Parathyroid adenoma (tissue), 2 donors: ENCODE measurements at regions not wholly inside any gene's neighbourhood (a gene's known extent, or its start where the extent isn't known, plus 50 kb on each side); places are given as distances from the start of the nearest gene placed in this dataset.

ENCODE experiments used
- H2AFZ ChIP-seq: fragments of 300-600 bp; sonication (generic); one replicate; pipeline ENCODE4 v1.7.0; 2017; ENCODE audit warnings: antibody characterized with exemption, mild to moderate bottlenecking
- H3K27ac ChIP-seq: fragments of 300-600 bp; sonication (generic); one replicate; pipeline ENCODE4 v1.7.0; 2017
- H3K27me3 ChIP-seq: fragments of 300-600 bp; sonication (generic); one replicate; pipeline ENCODE4 v1.7.0; 2017; ENCODE audit warnings: low read length; ENCODE audit not compliant: control insufficient read depth, insufficient read depth
- H3K36me3 ChIP-seq: fragments of 300-600 bp; sonication (generic); one replicate; pipeline ENCODE4 v1.7.0; 2017; ENCODE audit warnings: low read length; ENCODE audit not compliant: control insufficient read depth, insufficient read depth
- H3K4me1 ChIP-seq: fragments of 300-600 bp; sonication (generic); one replicate; pipeline ENCODE4 v1.7.0; 2017; ENCODE audit warnings: control low read depth
- H3K4me2 ChIP-seq: fragments of 300-600 bp; sonication (generic); one replicate; pipeline ENCODE4 v1.7.0; 2017; ENCODE audit warnings: low read length
- H3K4me3 ChIP-seq: fragments of 300-600 bp; sonication (generic); one replicate; pipeline ENCODE4 v1.7.0; 2017; ENCODE audit warnings: low read depth, low read length
- H3K79me2 ChIP-seq: fragments of 300-600 bp; sonication (generic); one replicate; pipeline ENCODE4 v1.7.0; 2017; ENCODE audit warnings: control low read depth
- H3K9ac ChIP-seq: fragments of 300-600 bp; sonication (generic); one replicate; pipeline ENCODE4 v1.7.0; 2017; ENCODE audit warnings: mild to moderate bottlenecking
- H3K9me3 ChIP-seq: fragments of 300-600 bp; sonication (generic); one replicate; pipeline ENCODE4 v1.7.0; 2017; ENCODE audit warnings: low read length; ENCODE audit not compliant: control insufficient read depth
- CTCF ChIP-seq: fragments of 300-600 bp; sonication (generic); IDR thresholded peaks from one replicate; pipeline ENCODE4 v1.7.0; 2017; ENCODE audit warnings: antibody characterized with exemption, mild to moderate bottlenecking
- donor health status: primary hyperparathyroidism.

- TF ChIP-seq CTCF = no peak
- no peak overlapping the region for H3K27ac ChIP-seq
- H3K79me2 ChIP-seq = no peaks in the 10 kb centered on the region
- no peaks in the 10 kb centered on the region for H3K36me3 ChIP-seq
- H3K4me1 ChIP-seq = peaks cover 7% of the 10 kb centered on the region
- no peak overlapping the region for H3K4me3 ChIP-seq
- no peak overlapping the region for H3K9ac ChIP-seq
- no peak overlapping the region for H3K4me2 ChIP-seq
- no peaks in the 10 kb centered on the region for H3K9me3 ChIP-seq
- no peaks in the 10 kb centered on the region for H3K27me3 ChIP-seq
- no peak overlapping the region for H2AFZ ChIP-seq
Observed at GRCh38 chr17:55632236-55632635, 90.4 kb downstream of the TMEM100 start.

GRCh38 chr17:55629995-55630394 is 92.7 kb downstream of the TMEM100 start:
- Histone ChIP-seq H3K4me2 (no peak overlapping the region), H3K4me3 (no peak overlapping the region), H3K4me1 (peaks cover 6% of the 10 kb centered on the region), H3K9me3 (no peaks in the 10 kb centered on the region), H2AFZ (no peak overlapping the region), H3K27ac (no peak overlapping the region), H3K36me3 (no peaks in the 10 kb centered on the region), H3K9ac (no peak overlapping the region), H3K27me3 (no peaks in the 10 kb centered on the region), H3K79me2 (no peaks in the 10 kb centered on the region)
- no peak for TF ChIP-seq CTCF

GRCh38 chr17:55625521-55625920 is 97.1 kb downstream of the TMEM100 start:
- Histone ChIP-seq H3K79me2 (no peaks in the 10 kb centered on the region), H3K27ac (no peak overlapping the region), H3K4me1 (no peaks in the 10 kb centered on the region), H2AFZ (no peak overlapping the region), H3K9me3 (no peaks in the 10 kb centered on the region), H3K9ac (no peak overlapping the region), H3K27me3 (no peaks in the 10 kb centered on the region), H3K4me2 (no peak overlapping the region), H3K4me3 (no peak overlapping the region), H3K36me3 (no peaks in the 10 kb centered on the region)
- TF ChIP-seq CTCF = no peak

- no peak overlapping the region for H3K4me3 ChIP-seq
- no peaks in the 10 kb centered on the region for H3K36me3 ChIP-seq
- no peaks in the 10 kb centered on the region for H3K4me1 ChIP-seq
- no peak overlapping the region for H3K27ac ChIP-seq
- no peaks in the 10 kb centered on the region for H3K9me3 ChIP-seq
- no peak for TF ChIP-seq CTCF
- H3K27me3 ChIP-seq = no peaks in the 10 kb centered on the region
- no peak overlapping the region for H3K9ac ChIP-seq
- no peak overlapping the region for H2AFZ ChIP-seq
- H3K4me2 ChIP-seq = no peak overlapping the region
- H3K79me2 ChIP-seq = no peaks in the 10 kb centered on the region
Observed at GRCh38 chr17:55624772-55625433, 97.8 kb downstream of the TMEM100 start.

- Histone ChIP-seq H3K4me3 (no peak overlapping the region), H3K4me1 (no peaks in the 10 kb centered on the region), H3K9ac (no peak overlapping the region), H3K4me2 (no peak overlapping the region), H3K79me2 (no peaks in the 10 kb centered on the region), H3K36me3 (no peaks in the 10 kb centered on the region), H2AFZ (no peak overlapping the region), H3K27me3 (no peaks in the 10 kb centered on the region), H3K27ac (no peak overlapping the region), H3K9me3 (no peaks in the 10 kb centered on the region)
- TF ChIP-seq CTCF = no peak
Observed at GRCh38 chr17:55622547-55622946, 100.1 kb downstream of the TMEM100 start.
